Stimulated activated CD4-positive, alpha-beta T cell treated with anti-CD3 and anti-CD28 coated beads, TNF-alpha, amount 100 ng/mL, for 24 hours (primary cell): ENCODE measurements at regions not wholly inside any gene's neighbourhood (a gene's known extent, or its start where the extent isn't known, plus 50 kb on each side); places are given as distances from the start of the nearest gene placed in this dataset.

Source experiments
- DNase-seq, 3 experiments: peaks; one replicate each; pipeline ENCODE4 v3.0.0-alpha.2; 2020; ENCODE audit warnings: low read depth in 3 of 3

DNA sequence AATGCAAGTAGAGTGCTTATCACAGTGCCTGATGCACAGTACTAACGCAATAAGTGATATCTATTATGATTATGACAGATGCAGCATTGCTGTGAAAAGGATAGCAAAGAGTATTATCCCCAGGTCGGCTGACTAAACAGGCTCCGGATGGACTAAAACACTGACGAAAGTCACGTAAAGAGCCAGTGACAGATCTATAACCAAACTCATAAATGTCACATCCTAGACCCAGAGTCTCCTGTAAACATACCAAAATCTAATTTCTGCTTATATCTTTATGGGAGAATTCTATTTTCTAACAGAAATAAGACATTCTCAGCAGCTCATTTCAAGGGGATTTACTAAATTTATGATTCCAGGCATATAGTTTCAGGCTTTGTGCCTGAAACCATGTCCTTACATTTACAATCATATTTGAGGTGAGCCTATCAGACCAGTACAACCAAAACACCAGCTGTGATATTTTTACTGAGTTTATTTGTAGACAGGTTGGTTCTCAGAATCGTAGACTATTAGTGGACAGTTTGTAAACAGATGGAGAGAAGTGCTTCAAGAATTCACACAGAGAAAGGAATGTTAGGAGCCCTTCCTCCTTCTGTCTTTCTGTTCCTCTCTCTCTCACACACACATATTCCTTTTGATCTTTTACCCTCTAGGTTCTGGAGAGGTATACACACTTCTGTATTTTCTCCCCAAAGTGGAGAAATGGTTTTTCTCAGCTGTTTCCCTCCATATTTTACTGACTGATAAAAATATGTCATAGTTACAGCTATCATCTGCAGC lies 52.4 kb upstream of the WDR26 start:
- no peak for DNase-seq

DNA sequence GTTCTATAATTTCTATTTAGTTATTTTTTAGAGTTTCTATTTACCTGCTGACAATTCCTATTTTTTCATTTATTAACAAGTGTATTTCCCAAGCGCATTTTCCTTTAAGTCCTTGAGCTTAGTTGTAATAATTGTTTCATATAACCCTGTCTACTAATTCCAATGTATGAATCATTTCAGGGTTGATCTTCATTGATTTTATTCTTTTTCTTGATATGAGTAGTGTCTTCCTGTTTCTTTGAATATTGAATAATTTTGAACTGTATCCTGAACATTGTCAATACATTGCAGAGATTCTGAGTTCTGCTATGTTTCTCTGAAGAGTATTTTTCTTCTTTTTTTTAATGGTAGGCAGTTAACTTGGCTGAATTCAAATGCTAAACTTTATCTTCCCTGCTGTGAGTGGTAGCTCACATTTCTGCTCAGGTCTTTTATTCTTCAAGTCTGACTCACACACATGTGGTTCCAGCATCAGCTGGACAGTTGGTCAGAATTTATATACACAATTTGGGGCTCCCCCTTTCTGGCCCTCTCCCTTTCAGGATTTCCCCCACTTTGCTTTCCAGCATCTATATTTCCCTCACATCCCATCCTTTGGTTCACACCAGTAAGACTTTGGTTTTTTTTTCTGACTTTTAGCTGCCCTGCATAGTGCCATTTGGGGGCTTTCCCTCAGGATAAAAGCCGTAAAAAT lies 54.4 kb upstream of the WDR26 start:
- no peak for DNase-seq

DNA sequence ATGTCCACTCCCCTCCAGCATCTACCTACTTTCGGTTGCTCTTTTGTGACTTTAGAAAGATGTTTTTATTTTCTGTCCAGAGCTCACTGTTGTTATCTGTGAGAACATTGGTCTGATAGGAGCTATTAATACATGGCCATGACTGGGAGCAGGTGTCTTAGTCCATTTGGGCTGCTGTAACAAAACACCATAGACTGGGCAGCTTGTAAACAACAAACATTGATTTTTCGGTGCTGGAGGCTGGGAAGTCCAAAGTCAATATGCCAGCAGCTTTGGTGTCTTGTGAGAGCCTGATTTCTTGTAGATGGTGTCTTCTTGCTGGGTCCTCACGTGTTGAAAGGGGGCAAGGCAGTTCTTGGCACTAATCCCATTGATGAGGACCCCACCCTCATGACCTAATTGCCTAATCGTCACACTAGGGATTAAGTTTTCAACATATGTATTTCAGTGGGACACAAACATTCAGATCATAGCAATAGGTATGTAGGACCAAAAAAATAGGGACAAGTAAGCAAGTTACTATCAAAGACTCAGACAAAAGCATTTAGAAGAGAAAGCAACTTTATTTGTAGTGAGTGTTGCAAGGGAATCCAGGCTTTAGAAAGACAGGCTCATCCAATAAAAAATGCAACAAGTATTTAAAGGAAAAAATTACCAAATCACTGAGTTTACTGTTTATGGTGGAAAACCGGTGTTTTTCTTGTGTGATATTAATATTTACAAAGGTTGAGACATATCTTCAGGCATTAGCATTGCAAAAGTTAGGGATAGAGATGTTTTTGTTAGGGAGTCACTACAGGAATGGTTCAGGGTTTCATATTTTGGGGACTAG lies 55.2 kb upstream of the WDR26 start:
- DNase-seq, result no peak

DNA sequence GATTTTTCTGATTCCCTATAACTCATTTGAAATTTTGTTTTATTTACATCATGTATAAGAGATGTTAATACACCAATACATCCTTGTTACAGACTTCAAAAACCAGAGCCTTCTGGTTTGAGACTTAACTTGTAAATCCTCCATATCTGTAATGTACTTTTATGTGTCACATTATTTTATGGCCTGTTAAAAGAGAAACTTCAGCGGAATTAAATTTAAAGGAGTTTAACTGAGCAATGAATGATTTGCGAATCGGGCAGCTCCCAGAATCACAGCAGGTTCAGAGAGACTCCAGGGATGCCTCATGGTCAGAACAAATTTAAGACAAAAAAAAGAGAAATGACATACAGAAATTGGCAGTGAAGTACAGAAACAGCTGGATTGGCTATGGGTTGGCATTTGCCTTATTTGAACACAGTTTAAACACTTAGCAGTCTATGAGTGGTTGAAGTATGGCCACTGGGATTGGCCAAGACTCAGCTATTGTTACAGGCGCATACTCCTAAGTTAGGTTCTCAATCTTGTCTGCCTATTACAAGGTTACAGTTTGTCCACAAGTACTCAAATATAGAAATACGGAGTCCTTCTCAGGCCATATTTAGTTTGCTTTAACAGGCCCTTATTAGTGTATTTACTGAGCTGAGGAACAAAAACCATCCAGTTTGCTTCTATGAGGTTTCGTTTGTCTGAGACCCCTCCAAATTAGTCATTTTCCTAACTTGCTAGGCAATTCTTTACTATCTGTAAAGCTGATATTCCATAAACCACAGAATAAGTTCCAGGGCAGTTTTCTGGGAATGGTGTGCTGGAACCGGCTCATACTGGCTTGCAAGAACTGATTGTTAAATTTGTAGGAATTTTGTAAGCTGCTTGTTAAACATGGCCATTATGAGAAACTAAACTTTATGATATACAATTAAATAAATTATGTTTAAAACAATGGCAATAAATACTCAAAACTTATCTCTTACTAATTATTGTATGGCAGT lies 56.2 kb upstream of the WDR26 start:
- DNase-seq, result no peak

DNA sequence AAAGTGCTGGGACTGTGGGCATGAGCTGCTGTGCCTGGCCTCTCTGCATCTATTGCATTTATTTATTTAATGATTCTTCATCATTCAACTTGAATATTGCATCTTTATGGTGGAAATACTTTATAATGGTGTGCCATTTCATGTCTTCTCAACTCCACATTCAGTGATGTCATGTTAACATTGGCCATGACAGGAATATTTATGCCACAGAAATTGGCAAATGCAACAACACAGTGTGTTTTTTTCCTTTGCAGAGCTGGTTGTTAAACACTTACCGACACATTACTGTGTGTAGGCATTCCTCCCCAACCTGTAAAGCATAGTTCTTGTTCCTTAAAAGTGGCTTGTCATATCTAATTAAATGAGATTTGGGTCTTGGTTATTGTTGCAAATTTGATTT lies 57.4 kb upstream of the WDR26 start:
- DNase-seq, result no peak

DNA sequence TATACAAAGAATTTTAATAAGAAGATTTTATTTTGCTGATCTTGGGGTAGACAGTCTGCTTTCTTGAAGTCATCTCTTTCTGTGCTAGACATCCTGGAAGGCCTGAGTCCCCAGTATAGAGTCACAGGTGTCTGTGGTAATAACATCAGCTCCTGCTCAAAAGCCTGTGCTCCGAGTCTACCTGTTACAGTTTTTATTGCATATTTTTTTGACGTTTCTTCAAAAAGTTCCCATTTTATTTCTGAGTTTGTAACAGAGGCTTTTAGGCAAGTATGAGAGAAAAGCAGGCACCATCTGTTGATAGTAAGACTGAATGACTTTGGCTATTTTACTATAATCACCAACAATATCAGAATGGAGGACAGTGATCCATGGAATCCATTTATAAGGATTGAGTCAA lies 58.0 kb upstream of the WDR26 start:
- no peak for DNase-seq

DNA sequence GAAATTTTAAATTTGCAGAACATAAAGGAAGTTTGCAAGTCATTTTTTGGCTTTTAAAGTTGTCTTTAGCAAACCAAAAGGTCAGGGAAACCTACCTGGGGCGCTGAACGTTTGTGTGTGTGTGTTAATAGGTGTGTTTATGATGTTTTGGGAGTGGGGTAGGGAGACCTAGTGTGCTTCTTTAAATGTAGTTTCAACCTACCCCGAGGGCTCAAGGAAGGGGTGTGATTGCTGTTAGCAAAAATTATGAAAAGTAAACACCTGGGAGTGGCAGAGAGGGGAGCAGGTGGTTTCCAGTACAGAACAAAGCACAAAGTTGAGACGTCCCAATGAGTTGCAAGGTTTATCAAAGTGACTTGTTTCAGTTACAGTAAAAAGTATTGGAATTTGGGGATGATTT lies 58.7 kb upstream of the WDR26 start:
- no peak for DNase-seq

DNA sequence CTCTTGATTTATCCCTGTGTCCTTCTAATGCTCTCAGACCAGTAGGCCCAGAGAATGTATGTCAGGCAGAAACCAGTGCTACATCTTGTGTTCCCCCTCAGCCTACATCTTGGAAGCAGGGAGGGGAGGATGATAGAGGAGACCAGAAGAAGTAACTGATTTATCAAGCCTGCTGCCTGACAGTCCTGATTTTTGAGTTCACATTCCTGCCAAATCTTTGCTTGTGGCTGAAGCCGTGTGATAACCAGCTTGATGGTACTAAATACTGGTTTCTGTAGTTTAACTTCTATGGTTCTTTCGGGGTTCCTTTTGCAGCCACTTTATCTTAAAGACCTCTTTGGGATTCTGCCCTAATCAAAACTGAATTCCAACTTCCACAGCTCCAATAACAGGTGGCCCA lies 59.7 kb upstream of the WDR26 start:
- no peak for DNase-seq

DNA sequence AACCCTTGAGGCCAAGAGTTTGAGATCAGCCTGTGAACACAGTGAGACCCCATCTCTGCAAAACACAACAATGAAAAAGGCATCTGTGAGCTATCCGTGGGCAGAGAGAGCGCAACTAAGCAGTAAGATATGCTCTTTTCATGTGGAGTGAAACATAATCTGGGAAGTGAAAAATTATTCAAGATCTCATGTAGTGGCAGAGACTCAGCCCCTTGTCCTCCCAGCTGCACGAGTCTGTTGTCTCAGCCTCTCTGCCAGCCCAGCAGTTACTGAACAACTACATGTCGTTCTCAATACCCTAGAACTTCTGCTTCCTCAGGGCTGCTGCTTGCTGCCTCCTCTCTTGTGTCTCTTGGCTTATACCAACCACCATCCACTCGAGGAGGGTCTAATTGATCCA lies 61.3 kb upstream of the WDR26 start:
- no peak for DNase-seq

DNA sequence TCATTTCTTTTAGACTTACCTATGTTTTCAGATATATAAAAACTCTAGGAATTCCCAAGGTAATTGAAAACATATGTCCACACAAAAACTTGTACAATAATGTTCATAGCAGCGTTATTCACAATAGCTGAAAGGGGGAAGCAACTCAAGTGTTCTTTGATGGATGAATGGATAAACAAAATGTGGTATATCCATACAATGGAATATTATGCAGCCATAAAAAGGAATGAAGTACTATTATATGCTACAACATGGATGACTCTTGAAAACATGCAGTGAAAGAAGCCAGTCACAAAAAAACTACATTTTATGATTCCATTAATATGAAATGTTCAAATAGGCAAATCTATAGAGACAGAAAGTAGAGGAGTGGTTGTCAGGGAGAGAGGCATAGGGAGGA lies 62.2 kb upstream of the WDR26 start:
- DNase-seq, result no peak

DNA sequence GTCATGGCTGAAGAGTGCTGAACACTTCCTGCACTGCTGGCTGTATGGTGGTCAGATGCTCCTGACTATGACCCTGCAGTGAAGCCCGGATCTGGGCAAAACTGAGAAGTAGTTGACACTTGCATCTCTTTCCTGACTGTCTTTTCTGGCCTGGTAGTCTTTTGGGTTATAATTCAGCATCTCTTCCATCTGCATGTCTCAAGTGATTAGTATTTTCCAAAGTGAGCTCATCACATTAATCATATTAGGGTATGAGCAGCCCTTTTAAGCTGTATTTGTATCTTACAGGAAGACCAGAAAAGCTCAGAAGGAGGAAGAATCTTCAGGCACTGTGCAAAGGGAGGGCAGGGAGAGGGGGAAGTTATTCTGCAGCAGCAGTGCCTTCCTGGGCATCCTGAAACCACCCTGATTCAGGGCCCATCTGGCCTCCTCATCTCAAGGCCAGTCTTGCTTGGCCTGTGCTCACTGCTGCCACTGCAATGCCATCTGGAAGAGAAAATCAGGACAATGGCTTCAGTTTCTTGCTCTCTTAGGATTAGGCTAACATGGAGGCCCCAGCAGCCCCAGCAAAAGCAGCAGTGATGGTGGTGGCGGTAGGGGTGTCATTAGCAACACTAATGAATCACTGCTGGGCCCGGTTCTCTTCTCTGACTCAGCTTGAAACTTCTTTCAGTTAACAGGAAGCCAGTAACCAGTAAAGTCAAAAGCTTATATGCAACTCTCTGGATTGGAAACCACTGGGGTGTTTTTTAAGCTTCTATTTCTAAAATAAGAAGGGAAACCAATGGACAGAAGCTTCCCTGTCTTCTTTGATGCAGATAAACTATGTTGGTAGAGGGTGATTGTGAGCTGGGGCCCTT lies 63.3 kb upstream of the WDR26 start:
- DNase-seq, result peak; percentile 47 to 72 (median 53)

DNA sequence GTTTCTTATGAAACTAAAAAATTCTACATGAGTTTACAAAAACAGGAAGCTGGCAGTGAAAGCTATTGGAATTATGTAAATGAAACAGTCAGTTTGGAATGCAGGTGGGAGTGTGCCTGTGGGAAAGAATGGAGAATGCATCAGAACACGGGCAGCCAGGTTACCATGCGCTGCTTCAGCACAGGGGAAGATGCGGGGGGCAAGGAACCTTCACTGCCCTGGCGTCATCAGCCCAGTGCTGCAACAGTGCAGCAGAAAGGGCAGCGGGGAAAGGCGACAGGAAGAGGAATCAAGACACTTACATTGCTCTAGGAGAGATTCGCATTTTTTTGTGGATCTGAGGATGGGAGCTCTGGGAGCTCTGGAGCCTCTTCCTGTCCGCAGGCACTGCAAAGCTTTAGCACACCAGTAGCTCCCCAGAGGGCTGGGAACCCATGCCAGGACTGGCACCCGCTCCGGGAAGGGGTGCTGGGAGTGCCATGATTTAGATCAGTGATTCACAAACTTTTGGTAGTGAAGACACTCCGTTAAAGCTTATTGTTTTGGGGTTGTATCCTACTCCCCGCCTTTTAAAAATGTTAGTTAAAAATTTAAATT lies 64.1 kb upstream of the WDR26 start:
- no peak for DNase-seq

DNA sequence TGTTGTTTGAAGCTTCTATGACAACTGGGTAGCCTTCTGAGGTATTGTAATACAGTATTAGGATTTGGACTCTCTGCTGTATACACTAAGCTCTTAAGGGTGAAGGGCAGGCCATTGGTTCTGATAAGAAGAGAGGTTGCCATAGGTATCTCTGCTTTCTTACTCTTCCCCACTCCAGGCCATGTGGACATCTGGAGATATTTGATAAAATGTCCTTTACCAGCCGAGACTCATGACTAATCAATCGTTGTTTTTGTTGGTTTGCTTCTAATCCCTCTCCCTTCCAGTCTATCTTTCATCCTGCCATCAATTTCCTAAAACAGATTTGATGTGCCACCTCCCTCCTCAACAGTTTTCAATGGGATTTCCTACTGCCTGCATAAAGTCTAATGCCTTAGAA lies 64.6 kb upstream of the WDR26 start:
- DNase-seq, result no peak

DNA sequence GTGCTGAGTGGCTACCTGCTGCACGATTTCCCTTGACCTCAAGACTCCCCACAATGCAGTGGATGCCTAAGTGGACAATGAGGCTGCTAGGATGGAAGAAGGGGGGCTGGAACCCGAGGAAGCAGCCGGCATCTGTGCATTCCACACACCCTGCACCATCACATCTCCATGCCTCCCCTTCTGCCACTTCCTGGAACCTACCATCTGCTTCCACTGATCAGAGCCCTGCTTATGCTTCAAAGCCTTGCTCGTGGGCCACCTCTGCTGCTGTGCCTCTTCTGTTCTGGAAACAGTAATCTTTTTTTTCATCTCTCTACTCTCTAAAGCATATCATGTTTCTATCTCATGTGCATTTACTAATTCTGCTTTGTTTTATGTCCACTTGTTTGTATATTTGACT lies 66.2 kb upstream of the WDR26 start:
- DNase-seq, result no peak

DNA sequence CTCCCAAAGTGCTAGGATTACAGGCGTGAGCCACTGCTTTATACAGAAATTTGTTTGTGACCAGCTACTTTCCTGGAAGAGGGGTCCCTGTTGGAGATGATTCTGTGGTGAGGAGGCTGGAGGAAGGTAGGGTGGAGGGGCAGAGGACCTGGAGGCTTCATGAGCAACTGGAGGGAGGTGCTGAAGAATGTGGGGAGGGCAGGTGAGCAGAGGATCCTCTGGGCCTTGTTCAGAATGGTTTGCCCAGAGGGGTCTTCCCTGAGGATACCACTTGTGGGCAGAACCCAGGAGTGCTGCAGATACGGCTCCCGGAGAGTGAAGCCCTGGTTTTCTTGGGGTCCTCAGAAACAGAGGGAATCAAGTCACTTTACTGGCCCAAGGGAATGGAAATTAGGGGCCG lies 67.2 kb upstream of the WDR26 start:
- DNase-seq, result no peak

DNA sequence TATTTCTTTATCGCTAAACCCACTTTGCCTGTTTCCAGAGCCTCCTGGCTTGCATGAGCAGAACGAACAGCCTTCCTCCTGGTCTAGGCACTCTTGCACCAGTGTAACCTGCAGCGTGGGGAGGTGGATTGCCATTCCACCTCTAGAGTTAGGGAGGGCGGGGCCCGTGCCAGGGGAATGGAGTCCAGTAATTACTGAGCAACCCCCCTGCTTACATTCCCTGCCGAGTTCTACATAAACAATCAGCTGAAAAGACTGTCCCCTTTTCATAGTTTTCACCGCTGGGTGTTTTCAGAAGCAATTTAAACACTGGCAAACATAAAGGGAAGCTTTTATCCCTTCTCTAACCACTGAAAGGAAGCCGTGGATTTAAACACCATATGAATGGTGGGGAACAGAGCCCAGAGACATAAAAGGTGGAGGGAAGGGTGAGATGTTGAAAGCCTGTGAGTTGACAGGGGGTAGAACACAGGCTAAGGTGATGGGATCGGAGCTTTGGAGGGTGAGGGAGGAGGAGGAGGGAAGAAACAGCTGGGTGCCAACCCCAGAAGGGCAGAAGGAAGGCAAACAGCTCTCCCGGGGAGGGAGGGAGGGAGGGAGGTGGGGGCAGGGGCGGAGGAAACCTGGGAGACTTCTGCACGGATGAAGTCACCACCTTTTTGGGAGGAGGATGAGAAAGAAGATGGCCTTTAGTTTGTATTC lies 68.0 kb upstream of the WDR26 start:
- no peak for DNase-seq

DNA sequence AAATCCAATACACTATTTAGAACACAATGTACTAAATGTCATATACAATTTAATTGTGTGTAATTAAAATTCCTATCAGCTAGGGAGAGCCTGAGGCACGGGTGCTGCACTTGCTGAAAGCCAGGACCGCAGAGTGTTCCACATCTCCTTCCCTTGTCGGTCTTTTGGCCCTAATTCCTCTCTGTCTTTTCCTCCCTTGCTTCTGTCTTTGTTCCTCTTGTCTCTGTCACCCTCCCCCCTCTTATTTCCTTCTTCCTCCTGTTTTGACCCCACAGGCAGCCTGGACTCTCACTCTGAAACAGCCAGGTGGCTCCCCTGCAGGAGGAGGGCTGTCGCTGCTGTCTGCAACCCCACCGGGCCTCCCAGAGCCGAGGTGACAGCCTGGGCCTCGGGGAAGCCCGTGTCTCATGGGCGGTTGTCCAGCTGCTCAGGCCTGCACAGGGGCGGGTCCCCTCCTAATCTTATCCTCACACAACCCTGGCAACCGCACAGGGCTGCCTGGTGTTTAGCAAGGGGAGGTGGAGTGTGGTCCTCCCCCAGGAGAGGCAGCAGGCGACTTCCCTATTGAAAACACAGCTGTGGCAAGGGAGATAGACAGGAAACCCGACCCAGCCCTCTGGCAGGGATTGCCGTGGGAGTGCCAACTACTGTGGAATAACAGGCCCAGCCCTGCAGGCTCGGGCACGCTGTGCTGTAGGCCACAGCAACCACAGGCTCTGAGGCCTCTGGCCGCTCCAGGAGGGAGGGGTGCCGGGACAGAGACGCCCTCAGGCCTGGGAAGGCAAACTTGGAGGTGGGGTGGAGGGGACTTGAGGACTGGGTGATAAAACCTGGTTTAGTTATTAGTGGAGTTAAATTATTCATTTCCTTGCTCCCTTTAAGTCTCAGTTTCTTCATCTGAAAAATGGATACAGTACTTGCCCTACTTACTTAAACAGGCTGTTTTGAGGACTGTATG lies 68.8 kb upstream of the WDR26 start:
- no peak for DNase-seq

DNA sequence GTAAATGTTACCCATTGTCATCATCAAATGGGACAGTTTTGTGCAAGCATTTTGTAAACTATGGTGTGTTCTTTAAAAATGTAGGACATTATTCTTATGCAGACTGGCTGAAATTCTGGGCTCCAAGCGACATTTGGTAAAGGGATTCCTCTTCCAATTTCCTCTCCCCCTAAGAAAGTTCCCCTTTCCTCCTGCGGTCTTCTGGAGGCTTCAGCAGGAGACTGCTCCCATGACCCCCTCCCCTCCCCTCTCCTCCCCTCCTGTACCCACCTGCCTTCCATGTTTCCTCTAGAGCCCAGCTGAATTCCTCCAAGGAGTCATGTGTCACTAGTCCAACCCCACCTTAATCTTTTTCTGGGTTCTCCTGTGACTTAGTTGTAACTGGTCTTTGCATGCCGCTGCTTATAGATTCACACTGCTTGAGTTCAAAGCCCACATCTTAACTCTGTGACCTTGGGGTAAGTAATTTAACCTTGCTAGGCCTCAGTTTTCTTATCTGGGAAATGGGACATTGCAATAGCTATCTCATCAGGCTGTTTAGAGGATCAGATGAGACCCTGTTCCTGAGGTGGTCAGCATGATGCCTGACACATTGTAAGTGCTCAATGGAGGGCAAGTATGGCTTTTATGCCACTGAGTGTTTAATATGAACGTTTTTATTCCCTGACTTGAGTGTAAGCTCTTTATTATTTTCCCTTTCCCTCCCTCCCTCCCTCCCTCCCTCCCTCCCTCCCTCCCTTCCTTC lies 69.9 kb upstream of the WDR26 start:
- no peak for DNase-seq
